Astrocyte of the hippocampus (primary cell): ENCODE measurements at regions not wholly inside any gene's neighbourhood (a gene's known extent, or its start where the extent isn't known, plus 50 kb on each side); places are given as distances from the start of the nearest gene placed in this dataset.

ENCODE experiments used
- DNase-seq: peaks from one replicate; pipeline ENCODE4 v3.0.0; 2011; ENCODE audit warnings: low read depth, low spot score

DNA sequence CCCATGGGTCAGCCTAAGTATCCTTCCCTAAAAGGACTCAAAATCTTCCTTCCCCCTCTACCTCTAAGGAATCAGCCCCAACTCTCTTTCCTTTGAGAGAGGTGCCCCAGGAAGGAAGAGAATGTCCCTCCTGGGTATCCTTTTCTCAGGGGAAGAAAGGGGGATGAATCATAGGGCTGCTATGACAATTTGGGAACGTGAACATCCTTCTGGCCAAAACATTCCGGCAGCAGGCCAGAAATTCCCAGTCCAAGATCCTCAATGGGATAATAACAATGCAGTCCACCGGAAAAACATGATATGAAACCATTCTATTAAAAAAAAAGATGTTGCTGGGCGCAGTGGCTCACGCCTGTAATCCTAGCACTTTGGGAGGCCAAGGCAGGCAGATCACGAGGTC, 50.8 kb upstream of the CACNA2D3 start:
- no peak for DNase-seq

DNA sequence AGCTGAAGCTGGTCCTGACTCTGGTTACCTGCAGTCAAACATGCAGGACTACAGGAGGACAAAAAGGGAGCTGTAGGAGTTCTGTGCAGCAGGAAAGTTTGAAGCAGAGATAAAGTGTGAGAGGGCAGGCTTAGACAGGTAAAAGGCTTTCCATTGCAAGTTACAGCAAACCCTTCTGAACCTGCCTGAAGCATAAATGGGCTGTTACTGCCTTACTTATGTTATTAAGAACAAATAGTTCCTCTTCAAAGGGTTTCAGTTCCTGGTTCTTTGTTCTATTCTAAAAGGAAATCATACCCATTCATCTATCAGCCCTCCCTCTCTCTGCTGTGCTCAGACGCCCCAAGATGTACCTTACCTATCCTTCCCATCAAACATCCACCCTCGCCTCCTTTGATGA, 52.4 kb upstream of the CACNA2D3 start:
- no peak for DNase-seq

DNA sequence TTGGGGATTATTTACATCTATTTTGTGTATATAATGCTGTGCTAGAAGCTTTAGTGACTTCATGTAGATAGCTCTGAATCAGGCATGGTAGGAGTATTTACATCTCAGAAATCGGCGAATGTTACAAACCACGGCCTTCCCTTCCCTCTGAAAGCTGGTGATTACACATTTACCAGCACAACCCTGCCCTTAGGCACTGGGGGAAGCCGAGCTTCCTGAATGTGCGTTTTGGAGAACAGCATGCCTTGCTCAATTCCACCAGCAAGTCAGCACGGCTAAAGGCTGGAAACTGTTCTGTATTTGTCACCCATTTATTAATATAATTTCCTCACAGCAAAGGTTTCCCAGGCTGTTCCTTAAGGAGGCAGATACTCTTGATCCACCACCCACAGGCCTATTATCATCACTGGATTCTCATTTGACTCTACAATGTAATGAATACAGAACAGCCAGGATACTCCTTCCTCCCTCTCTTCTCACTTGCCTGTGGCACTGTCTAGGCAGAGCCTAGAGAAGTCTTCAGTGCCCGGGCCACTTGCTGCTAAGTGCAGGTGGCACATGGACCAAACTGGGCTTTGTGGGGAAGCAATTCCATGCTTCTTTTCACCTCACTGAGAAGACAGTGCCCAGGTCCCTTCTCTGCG, 55.2 kb upstream of the CACNA2D3 start:
- no peak for DNase-seq

DNA sequence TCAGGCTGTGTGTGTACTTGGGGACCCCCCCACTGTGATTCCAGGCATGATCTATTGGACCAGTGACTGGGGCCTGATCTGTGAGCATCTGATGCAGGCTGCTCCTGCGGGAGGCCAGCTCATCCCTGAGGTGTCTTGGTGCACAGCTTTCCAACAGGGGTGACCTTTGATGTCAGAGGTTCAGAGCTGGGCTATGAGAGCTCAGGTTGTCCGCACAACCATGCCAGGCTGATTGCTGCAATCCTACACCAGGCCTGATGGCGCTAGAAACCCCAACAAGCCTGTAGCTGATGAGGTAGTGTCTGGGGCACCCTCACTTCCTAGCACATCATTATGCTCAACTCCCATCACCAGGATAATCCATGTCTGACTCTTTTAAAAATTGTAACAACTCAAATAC, 56.1 kb upstream of the CACNA2D3 start:
- DNase-seq = no peak

GRCh38 chr3:54065586-54065985, 56.8 kb upstream of the CACNA2D3 start:
- no peak for DNase-seq

DNA sequence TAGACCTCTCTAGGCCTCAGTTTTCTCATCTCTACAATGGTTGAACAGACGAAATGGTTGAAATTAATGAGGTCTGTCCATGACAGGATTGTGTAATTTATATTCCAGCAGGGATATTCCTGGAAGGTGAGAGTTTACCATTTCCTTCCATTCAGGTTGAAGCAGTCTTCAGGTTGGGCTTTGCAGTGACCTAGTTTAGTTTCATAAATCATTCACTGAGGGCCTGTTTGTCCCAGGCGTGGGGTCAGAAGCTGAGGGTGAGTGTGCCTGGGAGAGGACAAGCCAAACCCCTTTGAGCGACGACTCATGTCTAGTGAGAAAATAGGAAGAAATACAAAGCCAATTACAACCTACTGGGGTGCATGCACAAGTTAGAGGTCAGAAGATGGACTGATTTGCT, 57.2 kb upstream of the CACNA2D3 start:
- no peak for DNase-seq

DNA sequence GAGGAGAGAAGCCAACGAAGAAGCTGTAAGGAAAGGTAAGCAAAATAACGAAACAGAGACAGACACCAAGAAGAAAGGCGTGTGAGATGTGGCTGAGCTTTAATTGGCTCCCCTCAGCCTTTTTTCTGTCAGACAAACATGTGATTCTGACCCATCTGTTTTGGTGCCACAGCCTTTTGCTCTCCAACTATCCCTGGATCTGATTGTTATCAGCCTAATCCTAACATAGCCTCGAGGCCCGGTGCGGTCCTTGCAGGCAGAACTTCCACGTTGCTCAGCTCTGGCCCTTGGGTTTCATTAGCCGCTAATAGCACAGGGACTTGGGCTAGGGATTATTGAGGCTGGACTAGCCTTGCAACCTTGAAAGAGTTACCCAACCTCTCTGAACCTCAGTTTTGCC, 57.9 kb upstream of the CACNA2D3 start:
- no peak for DNase-seq

DNA sequence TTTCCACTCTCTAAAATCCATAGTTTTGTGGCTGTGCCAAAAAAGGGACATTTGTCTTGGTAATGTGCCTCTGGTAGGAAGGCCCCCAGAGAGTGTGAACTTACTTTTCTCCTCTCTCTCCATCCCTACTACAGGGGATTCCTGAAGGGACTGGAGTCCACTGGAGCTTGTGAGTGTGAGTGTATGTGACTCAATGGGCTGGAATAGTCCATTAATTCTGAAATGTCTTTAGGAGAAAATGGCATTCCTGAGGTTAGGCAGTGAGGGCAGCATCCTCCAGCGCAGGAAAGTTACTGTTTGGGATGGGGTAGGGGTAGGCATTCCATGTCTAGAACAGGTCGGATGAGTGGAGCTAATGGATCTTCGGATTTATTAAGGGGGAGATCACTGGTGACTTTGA, 59.8 kb upstream of the CACNA2D3 start:
- no peak for DNase-seq

DNA sequence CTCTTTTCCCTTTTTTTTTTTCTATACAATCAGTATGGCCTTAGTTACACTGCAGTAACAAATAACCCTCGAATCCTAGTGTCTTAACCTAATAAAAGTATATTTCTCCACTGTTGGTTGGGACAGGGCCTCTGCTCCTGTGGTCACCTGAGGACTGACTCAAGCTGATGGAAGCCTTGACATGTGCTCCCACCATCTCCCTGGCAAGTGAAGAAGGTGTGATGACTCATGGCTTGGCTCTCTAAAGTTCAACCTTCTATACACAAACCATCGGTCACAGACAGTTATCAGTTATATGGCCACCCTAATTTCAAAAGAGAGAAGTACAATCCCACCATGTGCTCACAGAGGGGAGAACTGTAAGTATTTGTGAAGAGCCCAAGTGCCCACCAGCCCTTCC, 65.8 kb upstream of the CACNA2D3 start:
- DNase-seq = peak; percentile 14

GRCh38 chr3:54053882-54054281, 68.5 kb upstream of the CACNA2D3 start:
- no peak for DNase-seq

GRCh38 chr3:54053211-54053610, 69.1 kb upstream of the CACNA2D3 start:
- no peak for DNase-seq

DNA sequence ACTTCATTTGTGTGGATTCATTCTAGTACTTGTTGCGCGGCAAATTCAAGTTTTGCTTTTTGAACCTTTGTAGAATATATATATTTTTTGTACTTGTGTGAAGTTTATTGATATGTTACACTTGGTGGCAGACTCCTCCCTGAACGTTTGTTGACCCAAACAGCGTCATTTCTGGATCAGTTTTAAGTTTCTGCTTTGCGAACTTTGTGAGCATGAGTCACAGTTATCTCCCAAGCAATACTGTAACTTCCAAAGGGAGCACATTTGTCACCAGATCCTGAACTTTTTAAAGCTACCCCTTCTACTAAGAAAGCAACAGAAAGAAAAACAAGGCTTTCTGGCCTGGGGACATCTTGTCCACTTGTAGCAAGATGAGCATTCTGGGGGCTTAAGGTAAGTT, 74.8 kb upstream of the CACNA2D3 start:
- no peak for DNase-seq

DNA sequence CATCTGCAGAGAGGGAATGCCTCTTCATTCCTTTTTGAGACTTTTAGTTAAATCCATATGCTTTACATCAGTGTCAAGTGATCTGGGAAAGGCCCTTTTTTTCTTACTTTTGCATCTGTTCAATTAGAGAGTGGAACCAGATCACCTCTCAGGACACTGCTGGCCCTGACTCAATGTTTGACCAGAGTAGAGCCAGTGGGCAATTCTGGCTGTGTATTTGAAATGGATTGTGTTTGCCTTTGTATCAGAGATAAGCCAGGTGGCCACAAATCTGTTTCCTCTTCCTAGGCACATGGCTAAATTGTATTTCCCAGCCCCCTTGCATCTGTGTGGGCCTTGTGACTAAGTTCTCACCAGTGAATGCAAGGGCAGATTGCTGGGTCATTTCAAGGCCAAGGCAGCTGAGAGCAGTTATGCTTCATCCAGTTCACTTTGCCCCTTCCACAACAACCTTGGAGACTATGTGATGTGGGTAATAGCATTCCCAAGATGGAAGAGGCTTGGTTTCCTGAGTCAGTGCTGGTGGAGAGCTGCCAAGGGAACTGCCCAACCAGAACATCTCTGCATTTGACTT, 75.6 kb upstream of the CACNA2D3 start:
- DNase-seq = peak; percentile 51

GRCh38 chr3:54045061-54045815, 77.1 kb upstream of the CACNA2D3 start:
- DNase-seq = no peak

DNA sequence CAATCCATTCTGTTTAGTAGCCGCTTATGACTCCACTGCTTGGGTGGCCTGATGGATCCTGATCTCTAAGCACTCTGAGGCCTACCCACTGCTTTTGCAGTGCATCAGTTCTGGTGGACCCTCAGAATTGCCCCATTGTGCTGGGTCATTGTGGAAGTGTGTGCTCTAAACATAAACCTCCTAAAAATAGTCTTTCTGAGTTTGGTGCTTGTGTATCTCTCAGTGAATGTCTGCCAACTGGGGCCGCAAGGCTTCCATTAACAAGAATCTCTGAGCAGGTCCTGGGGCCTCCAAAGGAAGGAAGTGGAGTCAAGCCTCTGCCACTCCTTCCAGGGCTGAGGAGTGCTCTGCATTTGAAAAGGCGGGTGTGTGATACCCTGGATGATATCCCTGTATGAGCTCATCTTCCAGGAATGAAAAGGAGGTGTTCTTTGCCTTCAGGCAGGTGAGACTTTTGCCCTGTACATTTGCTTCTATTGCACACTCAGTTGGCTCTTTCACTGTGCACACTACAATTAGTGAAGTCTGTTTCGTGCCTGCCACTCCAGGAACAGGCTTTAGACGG, 80.0 kb upstream of the CACNA2D3 start:
- no peak for DNase-seq

DNA sequence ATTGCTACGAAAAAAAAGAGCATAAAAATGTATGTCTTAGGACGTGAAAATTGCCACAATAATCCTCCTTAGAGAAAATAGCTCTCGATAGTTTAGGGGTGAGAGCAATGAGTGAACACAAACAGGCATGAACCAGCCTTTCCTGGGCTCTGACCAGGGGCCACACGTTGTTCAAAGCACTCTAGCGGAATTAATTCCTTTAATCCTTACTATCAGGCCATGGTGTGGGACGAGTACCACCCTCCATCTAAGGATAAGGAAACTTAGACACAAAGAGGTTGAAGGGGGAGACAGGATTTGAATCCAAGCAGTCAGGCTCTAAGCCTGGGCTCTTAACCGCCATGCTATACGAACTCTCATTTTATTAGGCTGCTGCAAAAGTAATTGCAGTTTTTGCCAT, 81.9 kb upstream of the CACNA2D3 start:
- no peak for DNase-seq

- no peak for DNase-seq
Measured at GRCh38 chr3:54038391-54038790, 84.0 kb upstream of the CACNA2D3 start.

- DNase-seq = no peak
Measured at GRCh38 chr3:54036543-54036942, 85.8 kb upstream of the CACNA2D3 start.

- DNase-seq = no peak
Measured at GRCh38 chr3:54034971-54035370, 87.4 kb upstream of the CACNA2D3 start.

- no peak for DNase-seq
Measured at GRCh38 chr3:54033761-54034160, 88.6 kb upstream of the CACNA2D3 start.

GRCh38 chr3:54032598-54032997, 89.8 kb upstream of the CACNA2D3 start:
- no peak for DNase-seq

- no peak for DNase-seq
Measured at GRCh38 chr3:54028372-54028771, 94.0 kb upstream of the CACNA2D3 start.

- no peak for DNase-seq
Measured at GRCh38 chr3:54026543-54026942, 95.8 kb upstream of the CACNA2D3 start.
